H1 (cell line): ENCODE measurements at regions not wholly inside any gene's neighbourhood (a gene's known extent, or its start where the extent isn't known, plus 50 kb on each side); places are given as distances from the start of the nearest gene placed in this dataset.

ENCODE experiments used
- CTCF ChIA-PET: fragments of 300-600 bp; sonication (Branson Sonifier 250); formaldehyde crosslinking; loops from one replicate; lab custom pipeline; 2021; ENCODE audit not compliant: partially characterized antibody; lab: Charles Lee
- POLR2A ChIA-PET: fragments of 300-600 bp; sonication (Branson Sonifier 250); formaldehyde crosslinking; loops from one replicate; lab custom pipeline; 2021; ENCODE audit warnings: inconsistent platforms; ENCODE audit not compliant: partially characterized antibody; lab: Charles Lee
- DNase-seq, 2 experiments: peaks; one replicate each; pipeline versions ENCODE4 v3.0.0 to v3.0.0-alpha.2; 2010 to 2022; ENCODE audit warnings: low spot score in 2 of 2, low read depth in 1 of 2, mixed read lengths in 1 of 2
- FAIRE-seq: peaks from 2 replicates; lab custom pipeline; 2011; peaks lifted over from hg19 to GRCh38; lab: Jason Lieb, UNC
- H2AFZ ChIP-seq: 2 replicates; pipeline ENCODE4 v1.8.1; 2012; ENCODE audit warnings: low read length, inconsistent platforms
- H2AK5ac ChIP-seq: 2 replicates; pipeline ENCODE4 v1.6.1; 2013; ENCODE audit warnings: low read depth, low read length
- H2BK120ac ChIP-seq: replicated peaks from 2 replicates; pipeline ENCODE3; 2013; ENCODE audit warnings: low read depth, low read length, inconsistent platforms
- H2BK12ac ChIP-seq: 2 replicates; pipeline ENCODE4 v1.6.1; 2013; ENCODE audit warnings: low read depth, low read length
- H2BK15ac ChIP-seq: 2 replicates; pipeline ENCODE4 v1.6.1; 2013; ENCODE audit warnings: low read length
- H2BK20ac ChIP-seq: 2 replicates; pipeline ENCODE4 v1.6.1; 2013; ENCODE audit warnings: low read length
- H2BK5ac ChIP-seq: 2 replicates; pipeline ENCODE4 v1.6.1; 2013; ENCODE audit warnings: low read depth, low read length
- H3K14ac ChIP-seq: 2 replicates; pipeline ENCODE4 v1.6.1; 2013; ENCODE audit warnings: inconsistent platforms; ENCODE audit not compliant: insufficient read length
- H3K18ac ChIP-seq: 2 replicates; pipeline ENCODE4 v1.6.1; 2013; ENCODE audit warnings: low read length; ENCODE audit errors: extremely low read depth
- H3K23ac ChIP-seq: 2 replicates; pipeline ENCODE4 v1.6.1; 2013; ENCODE audit warnings: inconsistent platforms; ENCODE audit not compliant: insufficient read length
- H3K23me2 ChIP-seq: 2 replicates; pipeline ENCODE4 v1.6.1; 2013; ENCODE audit warnings: low read depth, low read length
- H3K27ac ChIP-seq: 2 replicates; pipeline ENCODE4 v1.6.1; 2011; ENCODE audit warnings: low read depth, low read length, inconsistent platforms
- H3K27me3 ChIP-seq, 4 experiments: replicated peaks in 1 of 4; 1 replicate in 1 of 4; 2 replicates in 3 of 4; pipeline versions ENCODE4 v1.6.1 to v1.8.1; 2011 to 2013; ENCODE audit warnings: low read length in 3 of 4, mild to moderate bottlenecking in 3 of 4, inconsistent platforms in 2 of 4, mixed read lengths in 2 of 4, moderate library complexity in 1 of 4; ENCODE audit not compliant: control insufficient read depth in 3 of 4, insufficient read depth in 3 of 4; ENCODE audit errors: extremely low read depth in 1 of 4
- H3K36me3 ChIP-seq, 4 experiments: 2 replicates each; pipeline versions ENCODE4 v1.6.1 to v1.8.1; 2011 to 2013; ENCODE audit warnings: mild to moderate bottlenecking in 4 of 4, low read length in 3 of 4, moderate library complexity in 2 of 4, control low read depth in 1 of 4, inconsistent platforms in 1 of 4; ENCODE audit not compliant: insufficient read depth in 4 of 4, control insufficient read depth in 2 of 4
- H3K4ac ChIP-seq: replicated peaks from 2 replicates; pipeline ENCODE3; 2013; ENCODE audit warnings: low read length, low read depth, mixed read lengths, inconsistent platforms; ENCODE audit not compliant: insufficient read length
- H3K4me1 ChIP-seq, 4 experiments: replicated peaks in 1 of 4; 1 replicate in 1 of 4; 2 replicates in 3 of 4; pipeline versions ENCODE4 v1.6.1 to v1.8.1; 2011 to 2013; ENCODE audit warnings: low read length in 3 of 4, inconsistent platforms in 2 of 4, mixed read lengths in 1 of 4; ENCODE audit not compliant: insufficient read depth in 4 of 4, control insufficient read depth in 3 of 4
- H3K4me2 ChIP-seq, 2 experiments: 2 replicates each; pipeline versions ENCODE4 v1.6.1 to v1.8.1; 2011 to 2013; ENCODE audit warnings: low read depth in 2 of 2, low read length in 2 of 2, control low read depth in 1 of 2, inconsistent platforms in 1 of 2, mild to moderate bottlenecking in 1 of 2; ENCODE audit not compliant: insufficient read depth in 1 of 2
- H3K4me3 ChIP-seq, 4 experiments: fragments of 200-600, 300-600 bp in 1 of 4; sonication (generic), shearing (Covaris generic), sonication (Bioruptor Twin) in 1 of 4; 2 replicates each; pipeline versions ENCODE4 v1.5.1 to v1.8.1; 2011 to 2016; ENCODE audit warnings: low read length in 4 of 4, low read depth in 3 of 4, control low read depth in 2 of 4, inconsistent platforms in 2 of 4, mild to moderate bottlenecking in 2 of 4, mixed read lengths in 1 of 4, moderate library complexity in 1 of 4; ENCODE audit not compliant: insufficient read depth in 2 of 4; ENCODE audit errors: extremely low read depth in 1 of 4
- H3K56ac ChIP-seq: replicated peaks from 2 replicates; pipeline ENCODE3; 2013; ENCODE audit warnings: low read depth, mild to moderate bottlenecking, mixed read lengths, low read length, inconsistent platforms; ENCODE audit not compliant: insufficient read length
- H3K79me1 ChIP-seq: 2 replicates; pipeline ENCODE4 v1.6.1; 2013; ENCODE audit warnings: low read depth, low read length, control low read depth
- H3K79me2 ChIP-seq, 2 experiments: 2 replicates each; pipeline versions ENCODE4 v1.6.1 to v1.8.1; 2012 to 2013; ENCODE audit warnings: low read length in 2 of 2, mild to moderate bottlenecking in 2 of 2, inconsistent platforms in 1 of 2; ENCODE audit not compliant: insufficient read depth in 2 of 2, control insufficient read depth in 1 of 2
- H3K9ac ChIP-seq, 4 experiments: replicated peaks in 1 of 4; 1 replicate in 1 of 4; 2 replicates in 3 of 4; pipeline versions ENCODE4 v1.6.1 to v1.8.1; 2011 to 2013; ENCODE audit warnings: low read depth in 3 of 4, low read length in 3 of 4, control low read depth in 2 of 4, mild to moderate bottlenecking in 2 of 4, moderate library complexity in 2 of 4, inconsistent platforms in 1 of 4; ENCODE audit errors: extremely low read depth in 1 of 4
- H3K9me3 ChIP-seq, 2 experiments: 2 replicates each; pipeline versions ENCODE4 v1.6.1 to v1.8.1; 2012 to 2013; ENCODE audit warnings: mild to moderate bottlenecking in 2 of 2, moderate library complexity in 2 of 2, control low read depth in 1 of 2, inconsistent platforms in 1 of 2, low read depth in 1 of 2, low read length in 1 of 2, mixed read lengths in 1 of 2; ENCODE audit not compliant: insufficient read depth in 2 of 2
- H4K20me1 ChIP-seq, 2 experiments: replicated peaks in 1 of 2; 2 replicates each; pipeline versions ENCODE3 to v1.8.1; 2011 to 2013; ENCODE audit warnings: inconsistent platforms in 2 of 2, low read length in 2 of 2, mild to moderate bottlenecking in 1 of 2; ENCODE audit not compliant: insufficient read depth in 2 of 2, control insufficient read depth in 1 of 2
- H4K5ac ChIP-seq: 2 replicates; pipeline ENCODE4 v1.6.1; 2013; ENCODE audit warnings: low read length, low read depth, mixed read lengths, inconsistent platforms; ENCODE audit not compliant: insufficient read length
- H4K8ac ChIP-seq: 2 replicates; pipeline ENCODE4 v1.8.0; 2013; ENCODE audit warnings: mild to moderate bottlenecking, moderate library complexity, low read length, inconsistent platforms; ENCODE audit not compliant: insufficient read depth; ENCODE audit errors: extremely low read depth
- H4K91ac ChIP-seq: replicated peaks from 2 replicates; pipeline ENCODE3; 2013; ENCODE audit warnings: low read length, mixed read lengths, inconsistent platforms; ENCODE audit not compliant: insufficient read length
- CBX8 ChIP-seq: fragments of 300-800, 300-1000 bp; sonication (generic); IDR thresholded peaks from 2 replicates; pipeline ENCODE4 v1.7.1; 2016; ENCODE audit warnings: low read depth, low read length, borderline replicate concordance
- CREB1 ChIP-seq: IDR thresholded peaks from 2 replicates; pipeline ENCODE4 v1.6.1; 2012; ENCODE audit warnings: inconsistent platforms
- EGR1 ChIP-seq: IDR thresholded peaks from 2 replicates; pipeline ENCODE4 v1.6.1; 2011; ENCODE audit warnings: low read depth, low read length, borderline replicate concordance
- EP300 ChIP-seq, 2 experiments: IDR thresholded peaks; 1 replicate in 1 of 2; 2 replicates in 1 of 2; pipeline ENCODE4 v1.6.1; 2011 to 2012; ENCODE audit warnings: low read depth in 2 of 2, low read length in 2 of 2, mild to moderate bottlenecking in 2 of 2, borderline replicate concordance in 1 of 2, inconsistent platforms in 1 of 2, moderate library complexity in 1 of 2
- KDM1A ChIP-seq: fragments of 200-600, 300-600 bp; sonication (generic); IDR thresholded peaks from 2 replicates; pipeline ENCODE4 v1.7.1; 2016; ENCODE audit warnings: mild to moderate bottlenecking, low read length, borderline replicate concordance
- KDM4A ChIP-seq: IDR thresholded peaks from one replicate; pipeline ENCODE4 v1.7.1; 2012; ENCODE audit warnings: low read depth, mild to moderate bottlenecking, moderate library complexity, low read length, inconsistent platforms; ENCODE audit not compliant: severe bottlenecking
- RNF2 ChIP-seq: fragments of 200-900, 300-1000 bp; sonication (generic); IDR thresholded peaks from 2 replicates; pipeline ENCODE4 v1.7.1; 2016; ENCODE audit warnings: borderline replicate concordance, low read depth, mild to moderate bottlenecking, antibody characterized with exemption, low read length; ENCODE audit not compliant: poor library complexity, severe bottlenecking; ENCODE audit errors: missing control alignments
- SIRT6 ChIP-seq: IDR thresholded peaks from one replicate; pipeline ENCODE4 v1.7.1; 2012; ENCODE audit warnings: low read length, inconsistent platforms
- SP1 ChIP-seq: IDR thresholded peaks from 2 replicates; pipeline ENCODE4 v1.6.1; 2011; ENCODE audit warnings: low read depth, low read length
- SP2 ChIP-seq: IDR thresholded peaks from 2 replicates; pipeline ENCODE4 v1.6.1; 2012; ENCODE audit warnings: mild to moderate bottlenecking, low read length, inconsistent platforms
- TAF7 ChIP-seq: optimal IDR thresholded peaks from 2 replicates; pipeline ENCODE3; 2011; ENCODE audit warnings: low read depth, mild to moderate bottlenecking, inconsistent platforms, low read length, moderate library complexity, borderline replicate concordance
- USF2 ChIP-seq: IDR thresholded peaks from 2 replicates; pipeline ENCODE4 v1.6.1; 2011; ENCODE audit warnings: low read length, improper control_type of control experiment
- ZNF274 ChIP-seq: IDR thresholded peaks from 2 replicates; pipeline ENCODE4 v1.7.0; 2012; ENCODE audit warnings: low read length, borderline replicate concordance; ENCODE audit errors: extremely low read depth
- WGBS, 2 experiments: shearing (Covaris generic) in 1 of 2; methylation state at CpG; one replicate each; pipeline versions ENCODE4 v1.1.6 to v1.1.7; 2013 to 2015; ENCODE audit warnings: low lambda C conversion rate in 2 of 2, mixed read lengths in 2 of 2, inconsistent platforms in 1 of 2, low coverage in 1 of 2, missing lambda C conversion rate in 1 of 2; ENCODE audit not compliant: insufficient replicate concordance in 2 of 2, insufficient coverage in 1 of 2, insufficient read length in 1 of 2; ENCODE audit errors: extremely low coverage in 1 of 2, missing lambda C conversion rate in 1 of 2; 5-methylcytosine and 5-hydroxymethylcytosine counted together

DNA sequence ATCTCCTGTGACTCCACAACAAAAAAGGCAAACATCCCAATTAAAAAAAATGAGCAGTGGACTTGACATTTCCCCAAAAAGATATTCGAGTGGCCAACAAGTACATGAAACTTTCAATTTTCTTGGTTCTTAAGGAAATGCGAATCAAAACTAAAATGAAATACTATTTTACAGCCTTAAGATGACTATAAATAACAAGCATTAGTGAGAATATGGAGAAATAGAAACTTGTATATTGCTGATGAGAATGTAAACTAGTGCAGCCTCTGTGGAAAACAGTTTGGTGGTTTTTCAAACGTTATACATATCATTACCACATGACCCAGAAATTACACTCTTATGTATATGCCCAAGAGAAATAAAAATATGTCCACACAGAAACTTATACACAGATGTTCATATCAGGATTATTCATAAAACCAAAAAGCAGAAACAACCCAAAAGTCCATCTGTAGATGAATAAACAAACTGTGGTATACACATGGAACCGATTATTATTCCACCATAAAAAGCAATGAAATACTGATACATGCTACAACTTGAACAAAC lies 153.2 kb upstream of the GPR149 start:
- H3K79me2 ChIP-seq = no peaks in the 10 kb centered on the region
- no peaks in the 10 kb centered on the region for H3K36me3 ChIP-seq
- H2BK5ac ChIP-seq = no peak overlapping the region
- no peak overlapping the region for H3K56ac ChIP-seq
- no peak overlapping the region for H2BK12ac ChIP-seq
- no peak overlapping the region for H2BK20ac ChIP-seq
- H4K20me1 ChIP-seq = no peaks in the 10 kb centered on the region
- H2BK120ac ChIP-seq = no peak overlapping the region
- no peak overlapping the region for H2BK15ac ChIP-seq
- H3K14ac ChIP-seq = no peak overlapping the region
- no peaks in the 10 kb centered on the region for H3K23me2 ChIP-seq
- no peak overlapping the region for H2AK5ac ChIP-seq
- no peaks in the 10 kb centered on the region for H3K27me3 ChIP-seq
- no peak overlapping the region for H4K91ac ChIP-seq
- H3K4ac ChIP-seq = no peak overlapping the region
- no peaks in the 10 kb centered on the region for H3K9me3 ChIP-seq
- no peak overlapping the region for H3K9ac ChIP-seq
- no peak overlapping the region for H2AFZ ChIP-seq
- H3K4me3 ChIP-seq = no peak overlapping the region
- no peak overlapping the region for H3K23ac ChIP-seq
- DNase-seq = no peak
- 91% methylated on average over 4 of the region's 4 CpGs; no CpG with 5 or more reads in 1 of the 2 experiments for WGBS, 2 experiments
- no peak overlapping the region for H4K5ac ChIP-seq
- no peak overlapping the region for H4K8ac ChIP-seq
- H3K79me1 ChIP-seq = no peaks in the 10 kb centered on the region
- POLR2A ChIA-PET = no interaction called here
- H3K4me1 ChIP-seq = no peaks in the 10 kb centered on the region
- no peak overlapping the region for H3K4me2 ChIP-seq
- CTCF ChIA-PET = interaction anchor here (0.8 kb wide), 1 partner anchor 404 kb away, joined by 3 read pairs; no protein-coding TSS in a partner anchor
- no peak overlapping the region for H3K18ac ChIP-seq
- FAIRE-seq = no peak
- H3K27ac ChIP-seq = no peak overlapping the region
- no peak for TF ChIP-seq SP1
- TF ChIP-seq KDM1A = no peak
- TF ChIP-seq RNF2 = no peak
- TF ChIP-seq CBX8 = no peak
- TF ChIP-seq KDM4A = no peak
- TF ChIP-seq SP2 = no peak
- no peak for TF ChIP-seq USF2
- no peak for TF ChIP-seq SIRT6
- no peak for TF ChIP-seq TAF7
- no peak for TF ChIP-seq ZNF274
- TF ChIP-seq CREB1 = no peak
- no peak for TF ChIP-seq EP300 (IDR thresholded peaks at IDR 0.05; ENCODE audit: borderline replicate concordance in 1 of 2, low read depth in 2 of 2, low read length in 2 of 2)
- TF ChIP-seq EGR1 = no peak
